ENCODE measurements at regions not wholly inside any gene's neighbourhood (a gene's known extent, or its start where the extent isn't known, plus 50 kb on each side); places are given as distances from the start of the nearest gene placed in this dataset.

GRCh38 chr2:239883326-239884050 lies 141.7 kb downstream of the NDUFA10 start:
- peaks cover 12% of the 10 kb centered on the region for H3K9me3 Mint-ChIP-seq (ENCODE audit: low read depth, unreplicated experiment)
- no peaks in the 10 kb centered on the region for H3K36me3 Mint-ChIP-seq (ENCODE audit: insufficient read depth, unreplicated experiment)
- H3K4me1 Mint-ChIP-seq (ENCODE audit: low read depth, unreplicated experiment), result no peaks in the 10 kb centered on the region
- peaks cover 39% of the 10 kb centered on the region for H3K27me3 Mint-ChIP-seq (ENCODE audit: unreplicated experiment)
- no peak overlapping the region for H3K27ac Mint-ChIP-seq (ENCODE audit: unreplicated experiment)
- CTCF ChIA-PET, result no interaction called here
- no peak overlapping the region for H3K4me3 Mint-ChIP-seq (ENCODE audit: low read depth, unreplicated experiment)
- intact Hi-C loops (cut with micrococcal nuclease; ENCODE audit: unreplicated experiment), result loop anchor here (10.0 kb wide), 1 partner anchor 849 kb away; no protein-coding TSS in a partner anchor
- TF ChIP-seq, protein P1, sequence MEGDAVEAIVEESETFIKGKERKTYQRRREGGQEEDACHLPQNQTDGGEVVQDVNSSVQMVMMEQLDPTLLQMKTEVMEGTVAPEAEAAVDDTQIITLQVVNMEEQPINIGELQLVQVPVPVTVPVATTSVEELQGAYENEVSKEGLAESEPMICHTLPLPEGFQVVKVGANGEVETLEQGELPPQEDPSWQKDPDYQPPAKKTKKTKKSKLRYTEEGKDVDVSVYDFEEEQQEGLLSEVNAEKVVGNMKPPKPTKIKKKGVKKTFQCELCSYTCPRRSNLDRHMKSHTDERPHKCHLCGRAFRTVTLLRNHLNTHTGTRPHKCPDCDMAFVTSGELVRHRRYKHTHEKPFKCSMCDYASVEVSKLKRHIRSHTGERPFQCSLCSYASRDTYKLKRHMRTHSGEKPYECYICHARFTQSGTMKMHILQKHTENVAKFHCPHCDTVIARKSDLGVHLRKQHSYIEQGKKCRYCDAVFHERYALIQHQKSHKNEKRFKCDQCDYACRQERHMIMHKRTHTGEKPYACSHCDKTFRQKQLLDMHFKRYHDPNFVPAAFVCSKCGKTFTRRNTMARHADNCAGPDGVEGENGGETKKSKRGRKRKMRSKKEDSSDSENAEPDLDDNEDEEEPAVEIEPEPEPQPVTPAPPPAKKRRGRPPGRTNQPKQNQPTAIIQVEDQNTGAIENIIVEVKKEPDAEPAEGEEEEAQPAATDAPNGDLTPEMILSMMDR (IDR thresholded peaks at IDR 0.05; ENCODE audit: unreplicated experiment), result no peak
- BruUV-seq (replicated peaks), result no TSS peak
- no peak for DNase-seq

GRCh38 chr2:239882781-239883180 lies 142.4 kb downstream of the NDUFA10 start:
- Mint-ChIP-seq H3K27ac (ENCODE audit: unreplicated experiment) (no peak overlapping the region), H3K9me3 (ENCODE audit: low read depth, unreplicated experiment) (peaks cover 12% of the 10 kb centered on the region), H3K4me1 (ENCODE audit: low read depth, unreplicated experiment) (no peaks in the 10 kb centered on the region), H3K4me3 (ENCODE audit: low read depth, unreplicated experiment) (no peak overlapping the region), H3K36me3 (ENCODE audit: insufficient read depth, unreplicated experiment) (no peaks in the 10 kb centered on the region), H3K27me3 (ENCODE audit: unreplicated experiment) (peaks cover 39% of the 10 kb centered on the region)
- intact Hi-C loops (cut with micrococcal nuclease; ENCODE audit: unreplicated experiment), result loop anchor here (10.0 kb wide), 1 partner anchor 848 kb away; no protein-coding TSS in a partner anchor
- CTCF ChIA-PET, result interaction anchor here (0.8 kb wide), 1 partner anchor 613 kb away, joined by 3 read pairs; no protein-coding TSS in a partner anchor
- BruUV-seq (replicated peaks), result no TSS peak
- TF ChIP-seq, protein P1 (IDR thresholded peaks at IDR 0.05; ENCODE audit: unreplicated experiment), result no peak
- no peak for DNase-seq

DNA sequence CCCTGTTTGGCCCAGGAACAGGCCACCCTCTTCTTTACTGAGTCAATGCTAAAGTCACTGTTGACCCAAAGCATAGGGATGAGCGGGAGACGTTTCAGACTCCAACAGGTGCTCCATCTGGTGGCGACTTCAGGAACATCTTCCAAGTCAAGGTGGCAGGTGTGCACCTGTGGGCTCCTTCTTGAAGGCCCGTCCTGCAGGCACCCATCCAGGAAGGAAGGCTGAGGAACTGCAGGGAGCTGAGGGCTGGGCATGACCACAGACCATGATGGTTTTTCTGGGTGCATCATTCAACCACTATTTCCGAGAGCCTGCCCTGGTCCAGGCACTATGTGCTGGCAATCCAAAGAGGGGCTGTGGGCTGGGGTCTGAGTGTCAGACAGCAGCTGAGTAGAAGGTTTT lies 142.8 kb downstream of the NDUFA10 start:
- Mint-ChIP-seq H3K4me3 (ENCODE audit: low read depth, unreplicated experiment) (no peak overlapping the region), H3K9me3 (ENCODE audit: low read depth, unreplicated experiment) (peaks cover 9% of the 10 kb centered on the region), H3K4me1 (ENCODE audit: low read depth, unreplicated experiment) (no peaks in the 10 kb centered on the region), H3K27me3 (ENCODE audit: unreplicated experiment) (peaks cover 39% of the 10 kb centered on the region), H3K27ac (ENCODE audit: unreplicated experiment) (no peak overlapping the region), H3K36me3 (ENCODE audit: insufficient read depth, unreplicated experiment) (no peaks in the 10 kb centered on the region)
- CTCF ChIA-PET, result interaction anchor here (0.8 kb wide), 1 partner anchor 613 kb away, joined by 3 read pairs; no protein-coding TSS in a partner anchor
- DNase-seq, result peak; percentile 67
- no TSS peak for BruUV-seq (replicated peaks)
- intact Hi-C loops (cut with micrococcal nuclease; ENCODE audit: unreplicated experiment), result loop anchor here (10.0 kb wide), 1 partner anchor 848 kb away; no protein-coding TSS in a partner anchor
- TF ChIP-seq, protein P1 (IDR thresholded peaks at IDR 0.05; ENCODE audit: unreplicated experiment), result peak; percentile 64

- Mint-ChIP-seq H3K4me3 (ENCODE audit: low read depth, unreplicated experiment) (no peak overlapping the region), H3K27me3 (ENCODE audit: unreplicated experiment) (peaks cover 40% of the 10 kb centered on the region), H3K4me1 (ENCODE audit: low read depth, unreplicated experiment) (no peaks in the 10 kb centered on the region), H3K27ac (ENCODE audit: unreplicated experiment) (no peak overlapping the region), H3K36me3 (ENCODE audit: insufficient read depth, unreplicated experiment) (no peaks in the 10 kb centered on the region), H3K9me3 (ENCODE audit: low read depth, unreplicated experiment) (peaks cover 9% of the 10 kb centered on the region)
- TF ChIP-seq, protein P1 (IDR thresholded peaks at IDR 0.05; ENCODE audit: unreplicated experiment), result no peak
- CTCF ChIA-PET, result no interaction called here
- intact Hi-C loops (cut with micrococcal nuclease; ENCODE audit: unreplicated experiment), result loop anchor here (10.0 kb wide), 1 partner anchor 847 kb away; no protein-coding TSS in a partner anchor
- no TSS peak for BruUV-seq (replicated peaks)
- no peak for DNase-seq
Measured at GRCh38 chr2:239881561-239882320, 143.4 kb downstream of the NDUFA10 start.
